ENCODE measurements at regions not wholly inside any gene's neighbourhood (a gene's known extent, or its start where the extent isn't known, plus 50 kb on each side); places are given as distances from the start of the nearest gene placed in this dataset.

DNA sequence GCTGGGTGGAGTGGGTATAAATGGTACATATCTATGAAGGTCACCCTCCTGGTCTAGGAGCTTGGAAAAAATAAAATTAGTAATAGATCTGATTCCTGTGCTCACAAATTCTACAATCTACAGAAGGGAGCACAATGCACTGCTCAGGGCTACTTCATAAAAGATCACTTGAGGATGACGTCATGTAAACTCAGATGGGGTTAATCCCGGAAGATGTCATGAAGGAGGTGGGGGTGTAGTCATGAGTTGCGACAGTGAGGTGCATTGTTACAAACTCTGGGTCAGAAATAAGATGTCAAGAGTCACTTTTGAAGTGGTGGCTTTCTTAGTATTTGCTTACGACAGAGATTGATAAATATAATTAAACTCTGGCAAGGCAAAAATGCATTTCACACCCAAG, 68.2 kb downstream of the LHX9 start (continued):
- TF ChIP-seq, protein P1, sequence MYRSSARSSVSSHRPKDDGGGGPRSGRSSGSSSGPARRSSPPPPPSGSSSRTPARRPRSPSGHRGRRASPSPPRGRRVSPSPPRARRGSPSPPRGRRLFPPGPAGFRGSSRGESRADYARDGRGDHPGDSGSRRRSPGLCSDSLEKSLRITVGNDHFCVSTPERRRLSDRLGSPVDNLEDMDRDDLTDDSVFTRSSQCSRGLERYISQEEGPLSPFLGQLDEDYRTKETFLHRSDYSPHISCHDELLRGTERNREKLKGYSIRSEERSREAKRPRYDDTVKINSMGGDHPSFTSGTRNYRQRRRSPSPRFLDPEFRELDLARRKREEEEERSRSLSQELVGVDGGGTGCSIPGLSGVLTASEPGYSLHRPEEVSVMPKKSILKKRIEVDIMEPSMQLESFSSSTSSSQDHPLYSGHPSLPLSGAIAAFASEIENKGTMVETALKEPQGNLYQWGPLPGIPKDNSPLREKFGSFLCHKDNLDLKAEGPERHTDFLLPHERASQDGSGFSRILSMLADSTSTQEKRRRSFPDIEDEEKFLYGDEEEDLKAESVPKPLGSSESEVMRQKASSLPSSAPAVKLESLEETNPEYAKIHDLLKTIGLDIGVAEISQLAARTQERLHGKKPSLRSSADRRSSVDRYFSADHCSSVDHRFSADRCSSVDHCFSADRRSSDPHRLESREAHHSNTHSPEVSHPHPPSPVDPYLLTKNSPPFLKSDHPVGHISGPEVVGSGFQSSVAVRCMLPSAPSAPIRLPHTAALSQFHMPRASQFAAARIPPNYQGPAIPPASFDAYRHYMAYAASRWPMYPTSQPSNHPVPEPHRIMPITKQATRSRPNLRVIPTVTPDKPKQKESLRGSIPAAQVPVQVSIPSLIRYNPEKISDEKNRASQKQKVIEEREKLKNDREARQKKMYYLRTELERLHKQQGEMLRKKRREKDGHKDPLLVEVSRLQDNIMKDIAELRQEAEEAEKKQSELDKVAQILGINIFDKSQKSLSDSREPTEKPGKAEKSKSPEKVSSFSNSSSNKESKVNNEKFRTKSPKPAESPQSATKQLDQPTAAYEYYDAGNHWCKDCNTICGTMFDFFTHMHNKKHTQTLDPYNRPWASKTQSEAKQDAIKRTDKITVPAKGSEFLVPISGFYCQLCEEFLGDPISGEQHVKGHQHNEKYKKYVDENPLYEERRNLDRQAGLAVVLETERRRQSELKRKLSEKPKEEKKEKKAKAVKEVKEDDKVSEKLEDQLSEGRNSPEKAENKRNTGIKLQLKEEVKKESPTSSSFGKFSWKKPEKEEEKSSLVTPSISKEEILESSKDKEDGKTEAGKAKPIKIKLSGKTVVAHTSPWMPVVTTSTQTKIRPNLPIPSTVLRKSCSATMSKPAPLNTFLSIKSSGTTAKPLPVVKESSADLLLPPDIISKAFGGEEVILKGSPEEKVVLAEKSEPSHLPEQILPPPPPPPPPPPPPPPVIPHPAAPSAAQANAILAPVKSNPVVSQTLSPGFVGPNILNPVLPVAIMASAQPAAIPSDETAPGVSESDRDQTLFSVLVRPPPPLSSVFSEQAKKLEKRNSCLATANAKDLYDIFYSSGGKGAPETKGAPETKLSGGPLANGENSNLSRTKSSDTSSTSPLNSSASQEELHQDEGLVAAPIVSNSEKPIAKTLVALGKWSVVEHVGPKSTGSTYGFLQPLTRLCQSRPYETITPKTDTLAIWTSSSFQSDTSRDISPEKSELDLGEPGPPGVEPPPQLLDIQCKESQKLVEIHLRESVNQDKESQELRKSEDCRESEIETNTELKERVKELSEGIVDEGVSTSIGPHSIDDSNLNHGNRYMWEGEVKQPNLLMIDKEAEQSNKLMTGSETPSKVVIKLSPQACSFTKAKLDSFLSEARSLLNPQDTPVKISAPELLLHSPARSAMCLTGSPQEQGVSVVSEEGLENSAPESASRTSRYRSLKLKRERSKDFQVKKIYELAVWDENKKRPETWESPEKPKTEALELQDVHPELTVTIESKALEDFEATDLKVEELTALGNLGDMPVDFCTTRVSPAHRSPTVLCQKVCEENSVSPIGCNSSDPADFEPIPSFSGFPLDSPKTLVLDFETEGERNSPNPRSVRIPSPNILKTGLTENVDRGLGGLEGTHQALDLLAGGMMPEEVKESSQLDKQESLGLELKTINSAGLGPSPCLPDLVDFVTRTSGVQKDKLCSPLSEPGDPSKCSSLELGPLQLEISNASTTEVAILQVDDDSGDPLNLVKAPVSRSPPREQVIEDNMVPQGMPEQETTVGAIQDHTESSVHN (IDR thresholded peaks at IDR 0.05; ENCODE audit: borderline replicate concordance in 1 of 2, low read depth in 1 of 2) = no peak
- TF ChIP-seq, protein P2, sequence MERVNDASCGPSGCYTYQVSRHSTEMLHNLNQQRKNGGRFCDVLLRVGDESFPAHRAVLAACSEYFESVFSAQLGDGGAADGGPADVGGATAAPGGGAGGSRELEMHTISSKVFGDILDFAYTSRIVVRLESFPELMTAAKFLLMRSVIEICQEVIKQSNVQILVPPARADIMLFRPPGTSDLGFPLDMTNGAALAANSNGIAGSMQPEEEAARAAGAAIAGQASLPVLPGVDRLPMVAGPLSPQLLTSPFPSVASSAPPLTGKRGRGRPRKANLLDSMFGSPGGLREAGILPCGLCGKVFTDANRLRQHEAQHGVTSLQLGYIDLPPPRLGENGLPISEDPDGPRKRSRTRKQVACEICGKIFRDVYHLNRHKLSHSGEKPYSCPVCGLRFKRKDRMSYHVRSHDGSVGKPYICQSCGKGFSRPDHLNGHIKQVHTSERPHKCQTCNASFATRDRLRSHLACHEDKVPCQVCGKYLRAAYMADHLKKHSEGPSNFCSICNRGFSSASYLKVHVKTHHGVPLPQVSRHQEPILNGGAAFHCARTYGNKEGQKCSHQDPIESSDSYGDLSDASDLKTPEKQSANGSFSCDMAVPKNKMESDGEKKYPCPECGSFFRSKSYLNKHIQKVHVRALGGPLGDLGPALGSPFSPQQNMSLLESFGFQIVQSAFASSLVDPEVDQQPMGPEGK (CRISPR knock-in tag; IDR thresholded peaks at IDR 0.05; ENCODE audit: borderline replicate concordance) = no peak
- TF ChIP-seq PRPF4 (IDR thresholded peaks at IDR 0.05; ENCODE audit: insufficient read depth, low read depth, low read length, poor library complexity, severe bottlenecking) = no peak
- TF ChIP-seq POLR2A (conservative IDR thresholded peaks at IDR 0.05) = no peak
- TF ChIP-seq, protein P3, sequence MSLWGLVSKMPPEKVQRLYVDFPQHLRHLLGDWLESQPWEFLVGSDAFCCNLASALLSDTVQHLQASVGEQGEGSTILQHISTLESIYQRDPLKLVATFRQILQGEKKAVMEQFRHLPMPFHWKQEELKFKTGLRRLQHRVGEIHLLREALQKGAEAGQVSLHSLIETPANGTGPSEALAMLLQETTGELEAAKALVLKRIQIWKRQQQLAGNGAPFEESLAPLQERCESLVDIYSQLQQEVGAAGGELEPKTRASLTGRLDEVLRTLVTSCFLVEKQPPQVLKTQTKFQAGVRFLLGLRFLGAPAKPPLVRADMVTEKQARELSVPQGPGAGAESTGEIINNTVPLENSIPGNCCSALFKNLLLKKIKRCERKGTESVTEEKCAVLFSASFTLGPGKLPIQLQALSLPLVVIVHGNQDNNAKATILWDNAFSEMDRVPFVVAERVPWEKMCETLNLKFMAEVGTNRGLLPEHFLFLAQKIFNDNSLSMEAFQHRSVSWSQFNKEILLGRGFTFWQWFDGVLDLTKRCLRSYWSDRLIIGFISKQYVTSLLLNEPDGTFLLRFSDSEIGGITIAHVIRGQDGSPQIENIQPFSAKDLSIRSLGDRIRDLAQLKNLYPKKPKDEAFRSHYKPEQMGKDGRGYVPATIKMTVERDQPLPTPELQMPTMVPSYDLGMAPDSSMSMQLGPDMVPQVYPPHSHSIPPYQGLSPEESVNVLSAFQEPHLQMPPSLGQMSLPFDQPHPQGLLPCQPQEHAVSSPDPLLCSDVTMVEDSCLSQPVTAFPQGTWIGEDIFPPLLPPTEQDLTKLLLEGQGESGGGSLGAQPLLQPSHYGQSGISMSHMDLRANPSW (CRISPR knock-in tag; IDR thresholded peaks at IDR 0.05) = no peak
- TF ChIP-seq EP400 (IDR thresholded peaks at IDR 0.05) = no peak
- TF ChIP-seq PHF21A (IDR thresholded peaks at IDR 0.05; ENCODE audit: borderline replicate concordance, low read depth) = no peak
- no peak for TF ChIP-seq MXI1 (IDR thresholded peaks at IDR 0.05; ENCODE audit: low read depth, low read length)
- TF ChIP-seq POLR2H (tag; IDR thresholded peaks at IDR 0.05; ENCODE audit: low read depth) = no peak
- TF ChIP-seq, protein P4, sequence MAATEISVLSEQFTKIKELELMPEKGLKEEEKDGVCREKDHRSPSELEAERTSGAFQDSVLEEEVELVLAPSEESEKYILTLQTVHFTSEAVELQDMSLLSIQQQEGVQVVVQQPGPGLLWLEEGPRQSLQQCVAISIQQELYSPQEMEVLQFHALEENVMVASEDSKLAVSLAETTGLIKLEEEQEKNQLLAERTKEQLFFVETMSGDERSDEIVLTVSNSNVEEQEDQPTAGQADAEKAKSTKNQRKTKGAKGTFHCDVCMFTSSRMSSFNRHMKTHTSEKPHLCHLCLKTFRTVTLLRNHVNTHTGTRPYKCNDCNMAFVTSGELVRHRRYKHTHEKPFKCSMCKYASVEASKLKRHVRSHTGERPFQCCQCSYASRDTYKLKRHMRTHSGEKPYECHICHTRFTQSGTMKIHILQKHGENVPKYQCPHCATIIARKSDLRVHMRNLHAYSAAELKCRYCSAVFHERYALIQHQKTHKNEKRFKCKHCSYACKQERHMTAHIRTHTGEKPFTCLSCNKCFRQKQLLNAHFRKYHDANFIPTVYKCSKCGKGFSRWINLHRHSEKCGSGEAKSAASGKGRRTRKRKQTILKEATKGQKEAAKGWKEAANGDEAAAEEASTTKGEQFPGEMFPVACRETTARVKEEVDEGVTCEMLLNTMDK (IDR thresholded peaks at IDR 0.05; ENCODE audit: borderline replicate concordance, insufficient read depth, low read depth, low read length, poor library complexity, severe bottlenecking) = no peak
- no peak for TF ChIP-seq CSDE1 (IDR thresholded peaks at IDR 0.05)
- TF ChIP-seq ZNF133 (CRISPR knock-in tag; IDR thresholded peaks at IDR 0.05) = no peak

Data from K562 (cell line).